ENCODE measurements at regions not wholly inside any gene's neighbourhood (a gene's known extent, or its start where the extent isn't known, plus 50 kb on each side); places are given as distances from the start of the nearest gene placed in this dataset.

- no TSS peak for BruUV-seq (replicated peaks)
- no peak for DNase-seq (ENCODE audit: low spot score)
- H3K9me3 ChIP-seq (ENCODE audit: low read length) = no peaks in the 10 kb centered on the region
- no peaks in the 10 kb centered on the region for H3K4me1 ChIP-seq (ENCODE audit: insufficient read depth, low read length, poor library complexity, severe bottlenecking)
- TF ChIP-seq EZH2phosphoT487 (IDR thresholded peaks at IDR 0.05; ENCODE audit: borderline replicate concordance, low read depth, low read length) (no peak), CTCF (conservative IDR thresholded peaks at IDR 0.05; ENCODE audit: low read length) (no peak)
- no peaks in the 10 kb centered on the region for H4K20me1 ChIP-seq (ENCODE audit: insufficient read depth, low read length)
- H3K9me2 ChIP-seq (ENCODE audit: insufficient read depth, low read length) = no peaks in the 10 kb centered on the region
- H2AFZ ChIP-seq (ENCODE audit: low read length) = no peak overlapping the region
- no peak overlapping the region for H3K4me2 ChIP-seq (ENCODE audit: low read length)
- ChIA-PET CTCF (ENCODE audit: unreplicated experiment) (no interaction called here), POLR2A (no interaction called here)
- no peaks in the 10 kb centered on the region for H3K79me2 ChIP-seq (ENCODE audit: insufficient read depth, low read depth, low read length)
- intact Hi-C loops (cut with micrococcal nuclease; ENCODE audit: unreplicated experiment) = no loop called here
- no peak overlapping the region for H3K27ac ChIP-seq (ENCODE audit: low read depth, low read length, poor library complexity, severe bottlenecking)
- H3K4me3 ChIP-seq (ENCODE audit: low read depth, low read length, poor library complexity, severe bottlenecking) = no peak overlapping the region
- no peaks in the 10 kb centered on the region for H3K36me3 ChIP-seq (ENCODE audit: insufficient read depth, low read length)
These were observed 352.9 kb downstream of the GASK1B start for GRCh38 chr4:157819693-157820464.

- Histone ChIP-seq H3K4me1 (ENCODE audit: insufficient read depth, low read length, poor library complexity, severe bottlenecking) (no peaks in the 10 kb centered on the region), H3K4me3 (ENCODE audit: low read depth, low read length, poor library complexity, severe bottlenecking) (no peak overlapping the region), H3K27ac (ENCODE audit: low read depth, low read length, poor library complexity, severe bottlenecking) (no peak overlapping the region), H3K79me2 (ENCODE audit: insufficient read depth, low read depth, low read length) (no peaks in the 10 kb centered on the region), H3K9me2 (ENCODE audit: insufficient read depth, low read length) (no peaks in the 10 kb centered on the region), H3K36me3 (ENCODE audit: insufficient read depth, low read length) (no peaks in the 10 kb centered on the region), H4K20me1 (ENCODE audit: insufficient read depth, low read length) (no peaks in the 10 kb centered on the region), H2AFZ (ENCODE audit: low read length) (no peak overlapping the region), H3K4me2 (ENCODE audit: low read length) (no peak overlapping the region), H3K9me3 (ENCODE audit: low read length) (no peaks in the 10 kb centered on the region)
- TF ChIP-seq CTCF (conservative IDR thresholded peaks at IDR 0.05; ENCODE audit: low read length) (no peak), EZH2phosphoT487 (IDR thresholded peaks at IDR 0.05; ENCODE audit: borderline replicate concordance, low read depth, low read length) (no peak)
- ChIA-PET CTCF (ENCODE audit: unreplicated experiment) (no interaction called here), POLR2A (no interaction called here)
- DNase-seq (ENCODE audit: low spot score) = no peak
- no TSS peak for BruUV-seq (replicated peaks)
- intact Hi-C loops (cut with micrococcal nuclease; ENCODE audit: unreplicated experiment) = no loop called here
These were observed 353.7 kb downstream of the GASK1B start for GRCh38 chr4:157818946-157819692.
